ENCODE measurements at regions not wholly inside any gene's neighbourhood (a gene's known extent, or its start where the extent isn't known, plus 50 kb on each side); places are given as distances from the start of the nearest gene placed in this dataset.

GRCh38 chr1:17877316-17877715 is 122.2 kb downstream of the ACTL8 start:
- Histone ChIP-seq H3K27ac (no peak overlapping the region), H3K36me3 (no peaks in the 10 kb centered on the region), H3K27me3 (ENCODE audit: insufficient read depth, low read depth, severe bottlenecking) (no peaks in the 10 kb centered on the region), H3K9me3 (ENCODE audit: severe bottlenecking) (no peaks in the 10 kb centered on the region), H3K4me3 (ENCODE audit: low read depth, low read length) (no peak overlapping the region)
- no peak for TF ChIP-seq CTCF (IDR thresholded peaks at IDR 0.05; ENCODE audit: low read depth, low read length)
- no peak for DNase-seq

- H3K36me3 ChIP-seq, result no peaks in the 10 kb centered on the region
- no peak overlapping the region for H3K27ac ChIP-seq
- H3K27me3 ChIP-seq (ENCODE audit: insufficient read depth, low read depth, severe bottlenecking), result no peaks in the 10 kb centered on the region
- no peak overlapping the region for H3K4me3 ChIP-seq (ENCODE audit: low read depth, low read length)
- DNase-seq, result no peak
- H3K9me3 ChIP-seq (ENCODE audit: severe bottlenecking), result no peaks in the 10 kb centered on the region
- TF ChIP-seq CTCF (IDR thresholded peaks at IDR 0.05; ENCODE audit: low read depth, low read length), result no peak
Observed at GRCh38 chr1:17877896-17878295, 122.8 kb downstream of the ACTL8 start.

GRCh38 chr1:17878837-17879236 is 123.7 kb downstream of the ACTL8 start:
- no peak for TF ChIP-seq CTCF (IDR thresholded peaks at IDR 0.05; ENCODE audit: low read depth, low read length)
- no peak for DNase-seq
- Histone ChIP-seq H3K36me3 (no peaks in the 10 kb centered on the region), H3K9me3 (ENCODE audit: severe bottlenecking) (no peaks in the 10 kb centered on the region), H3K27ac (no peak overlapping the region), H3K4me3 (ENCODE audit: low read depth, low read length) (no peak overlapping the region), H3K27me3 (ENCODE audit: insufficient read depth, low read depth, severe bottlenecking) (no peaks in the 10 kb centered on the region)

GRCh38 chr1:17880449-17880848 is 125.3 kb downstream of the ACTL8 start:
- no peak for DNase-seq
- no peak overlapping the region for H3K4me3 ChIP-seq (ENCODE audit: low read depth, low read length)
- no peak for TF ChIP-seq CTCF (IDR thresholded peaks at IDR 0.05; ENCODE audit: low read depth, low read length)

GRCh38 chr1:17881761-17882160 is 126.6 kb downstream of the ACTL8 start:
- no peak for DNase-seq
- Histone ChIP-seq H3K36me3 (no peaks in the 10 kb centered on the region), H3K27ac (no peak overlapping the region), H3K9me3 (ENCODE audit: severe bottlenecking) (no peaks in the 10 kb centered on the region), H3K4me3 (ENCODE audit: low read depth, low read length) (no peak overlapping the region), H3K27me3 (ENCODE audit: insufficient read depth, low read depth, severe bottlenecking) (no peaks in the 10 kb centered on the region)
- TF ChIP-seq CTCF (IDR thresholded peaks at IDR 0.05; ENCODE audit: low read depth, low read length), result no peak

More at GRCh38 chr1:17880449-17880848, 125.3 kb downstream of the ACTL8 start:
- H3K27me3 ChIP-seq (ENCODE audit: insufficient read depth, low read depth, severe bottlenecking), result no peaks in the 10 kb centered on the region
- H3K27ac ChIP-seq, result no peak overlapping the region
- H3K9me3 ChIP-seq (ENCODE audit: severe bottlenecking), result no peaks in the 10 kb centered on the region
- H3K36me3 ChIP-seq, result no peaks in the 10 kb centered on the region

GRCh38 chr1:17883136-17883535 is 128.0 kb downstream of the ACTL8 start:
- Histone ChIP-seq H3K27ac (no peak overlapping the region), H3K27me3 (ENCODE audit: insufficient read depth, low read depth, severe bottlenecking) (no peaks in the 10 kb centered on the region), H3K4me3 (ENCODE audit: low read depth, low read length) (no peak overlapping the region), H3K9me3 (ENCODE audit: severe bottlenecking) (no peaks in the 10 kb centered on the region), H3K36me3 (no peaks in the 10 kb centered on the region)
- no peak for TF ChIP-seq CTCF (IDR thresholded peaks at IDR 0.05; ENCODE audit: low read depth, low read length)
- DNase-seq, result no peak
